Loucy (cell line): ENCODE measurements at regions not wholly inside any gene's neighbourhood (a gene's known extent, or its start where the extent isn't known, plus 50 kb on each side); places are given as distances from the start of the nearest gene placed in this dataset.
"Not testable (repeated sequence)": the region's sequence is repeated elsewhere in the genome, so short reads cannot be mapped to it uniquely, and the experiment has no call there.

Source experiments
- H2AFZ ChIP-seq: fragments of 200-600 bp; sonication (generic); 2 replicates; pipeline ENCODE4 v1.6.0; 2016; ENCODE audit warnings: antibody characterized with exemption, mild to moderate bottlenecking, low read length, moderate library complexity
- H3F3A ChIP-seq: fragments of 200-600 bp; 2 replicates; pipeline ENCODE4 v1.6.0; 2016; ENCODE audit warnings: antibody characterized with exemption, low read depth, mild to moderate bottlenecking
- H3K27me3 ChIP-seq: fragments of 200-600 bp; sonication (generic); 2 replicates; pipeline ENCODE4 v1.6.1; 2014; ENCODE audit warnings: low read length, mild to moderate bottlenecking; ENCODE audit not compliant: insufficient read depth, poor library complexity, severe bottlenecking
- H3K36me3 ChIP-seq: fragments of 200-600 bp; sonication (generic); 2 replicates; pipeline ENCODE4 v1.6.1; 2016; ENCODE audit warnings: low read length; ENCODE audit not compliant: insufficient read depth
- H3K4me1 ChIP-seq: fragments of 200-600 bp; sonication (generic); 2 replicates; pipeline ENCODE4 v1.5.1; 2014; ENCODE audit warnings: low read length, mild to moderate bottlenecking; ENCODE audit not compliant: insufficient read depth, poor library complexity, severe bottlenecking
- H3K4me2 ChIP-seq: fragments of 200-600 bp; sonication (generic); 2 replicates; pipeline ENCODE4 v1.6.0; 2014; ENCODE audit warnings: antibody characterized with exemption, low read length, low read depth, mild to moderate bottlenecking; ENCODE audit not compliant: poor library complexity, severe bottlenecking
- H3K4me3 ChIP-seq: fragments of 200-600 bp; sonication (generic); 2 replicates; pipeline ENCODE4 v1.5.1; 2014; ENCODE audit warnings: low read length, mild to moderate bottlenecking, mixed read lengths; ENCODE audit not compliant: poor library complexity, severe bottlenecking
- H3K79me2 ChIP-seq: fragments of 200-600 bp; sonication (generic); 2 replicates; pipeline ENCODE4 v1.6.1; 2014; ENCODE audit warnings: low read length; ENCODE audit not compliant: insufficient read depth
- H3K9ac ChIP-seq: fragments of 200-600 bp; sonication (generic); 2 replicates; pipeline ENCODE4 v1.6.0; 2014; ENCODE audit warnings: mild to moderate bottlenecking, low read depth, low read length, moderate library complexity; ENCODE audit not compliant: poor library complexity, severe bottlenecking
- H3K9me2 ChIP-seq: fragments of 200-600 bp; sonication (generic); replicated peaks from 2 replicates; pipeline ENCODE4 v1.6.1; 2016; ENCODE audit warnings: low read depth, low read length, mixed read lengths
- H3K9me3 ChIP-seq: fragments of 200-600 bp; sonication (generic); 2 replicates; pipeline ENCODE4 v1.6.1; 2014; ENCODE audit warnings: mild to moderate bottlenecking, antibody characterized with exemption, low read length, low read depth; ENCODE audit not compliant: insufficient read depth
- H4K20me1 ChIP-seq: fragments of 200-600 bp; sonication (generic); 2 replicates; pipeline ENCODE4 v1.6.0; 2014; ENCODE audit warnings: antibody characterized with exemption, low read length, mild to moderate bottlenecking; ENCODE audit not compliant: insufficient read depth, poor library complexity, severe bottlenecking
- EZH2phosphoT487 ChIP-seq: fragments of 200-600 bp; IDR thresholded peaks from 2 replicates; pipeline ENCODE4 v1.6.1; 2018; ENCODE audit warnings: antibody characterized with exemption, mild to moderate bottlenecking, moderate library complexity, borderline replicate concordance
- TF ChIP-seq, protein P1 (sequence below): fragments of 200-600 bp; sonication (generic); conservative IDR thresholded peaks from 2 replicates; pipeline ENCODE4 v1.5.1; 2014; ENCODE audit warnings: mild to moderate bottlenecking, antibody characterized with exemption, low read length

DNA sequence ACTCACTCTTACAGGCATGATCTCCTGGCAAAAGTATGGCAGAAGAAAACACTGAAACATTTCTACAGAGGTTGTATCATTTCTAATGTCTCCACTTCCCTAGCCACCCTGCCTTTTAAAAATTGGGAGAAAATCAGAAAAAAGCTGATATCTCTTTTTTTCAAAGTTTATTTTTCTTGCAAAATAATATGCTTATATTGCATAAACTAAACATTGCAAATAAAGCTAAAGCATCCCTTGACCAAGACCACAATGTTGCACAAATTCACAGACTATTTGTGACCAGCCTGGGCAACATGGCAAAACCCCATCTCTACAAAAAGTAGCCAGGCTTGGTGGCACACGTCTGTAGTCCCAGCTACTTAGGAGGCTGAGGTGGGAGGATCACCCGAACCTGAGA is 183.3 kb upstream of the ELAVL2 start:
- Histone ChIP-seq H3K4me3 (no peak overlapping the region), H3K9me2 (no peaks in the 10 kb centered on the region), H3K4me2 (no peak overlapping the region), H3K9ac (no peak overlapping the region), H4K20me1 (no peaks in the 10 kb centered on the region), H3K79me2 (no peaks in the 10 kb centered on the region), H3K4me1 (no peaks in the 10 kb centered on the region), H3K36me3 (no peaks in the 10 kb centered on the region), H2AFZ (no peak overlapping the region), H3K27me3 (no peaks in the 10 kb centered on the region), H3F3A (no peaks in the 10 kb centered on the region), H3K9me3 (no peaks in the 10 kb centered on the region)
- TF ChIP-seq EZH2phosphoT487 = no peak
- TF ChIP-seq, protein P1, sequence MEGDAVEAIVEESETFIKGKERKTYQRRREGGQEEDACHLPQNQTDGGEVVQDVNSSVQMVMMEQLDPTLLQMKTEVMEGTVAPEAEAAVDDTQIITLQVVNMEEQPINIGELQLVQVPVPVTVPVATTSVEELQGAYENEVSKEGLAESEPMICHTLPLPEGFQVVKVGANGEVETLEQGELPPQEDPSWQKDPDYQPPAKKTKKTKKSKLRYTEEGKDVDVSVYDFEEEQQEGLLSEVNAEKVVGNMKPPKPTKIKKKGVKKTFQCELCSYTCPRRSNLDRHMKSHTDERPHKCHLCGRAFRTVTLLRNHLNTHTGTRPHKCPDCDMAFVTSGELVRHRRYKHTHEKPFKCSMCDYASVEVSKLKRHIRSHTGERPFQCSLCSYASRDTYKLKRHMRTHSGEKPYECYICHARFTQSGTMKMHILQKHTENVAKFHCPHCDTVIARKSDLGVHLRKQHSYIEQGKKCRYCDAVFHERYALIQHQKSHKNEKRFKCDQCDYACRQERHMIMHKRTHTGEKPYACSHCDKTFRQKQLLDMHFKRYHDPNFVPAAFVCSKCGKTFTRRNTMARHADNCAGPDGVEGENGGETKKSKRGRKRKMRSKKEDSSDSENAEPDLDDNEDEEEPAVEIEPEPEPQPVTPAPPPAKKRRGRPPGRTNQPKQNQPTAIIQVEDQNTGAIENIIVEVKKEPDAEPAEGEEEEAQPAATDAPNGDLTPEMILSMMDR = no peak

- Histone ChIP-seq H3F3A (no peaks in the 10 kb centered on the region), H3K4me2 (no peak overlapping the region), H3K27me3 (no peaks in the 10 kb centered on the region), H3K4me3 (no peak overlapping the region), H3K9me2 (no peaks in the 10 kb centered on the region), H3K9ac (no peak overlapping the region), H3K79me2 (no peaks in the 10 kb centered on the region), H4K20me1 (no peaks in the 10 kb centered on the region), H2AFZ (no peak overlapping the region), H3K4me1 (no peaks in the 10 kb centered on the region), H3K36me3 (no peaks in the 10 kb centered on the region), H3K9me3 (no peaks in the 10 kb centered on the region)
- TF ChIP-seq, protein P1 = no peak
- no peak for TF ChIP-seq EZH2phosphoT487
Measured at GRCh38 chr9:24007185-24007584, 181.1 kb upstream of the ELAVL2 start.

DNA sequence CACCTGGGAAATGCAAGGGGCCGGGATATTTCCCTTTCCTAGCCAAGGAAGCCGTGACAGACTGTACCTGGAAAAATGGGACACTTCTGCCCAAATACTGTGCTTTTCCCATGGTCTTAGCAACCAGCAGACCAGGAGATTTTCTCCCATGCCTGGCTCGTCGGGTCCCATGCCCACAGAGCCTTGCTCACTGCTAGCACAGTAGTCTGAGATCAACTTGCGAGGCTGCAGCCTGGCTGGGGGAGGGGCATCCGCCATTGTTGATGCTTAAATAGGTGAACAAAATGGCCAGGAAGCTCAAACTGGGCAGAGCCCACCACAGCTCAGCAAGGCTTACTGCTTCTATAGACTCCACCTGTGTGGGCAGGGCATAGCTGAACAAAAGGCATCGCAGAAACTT is 165.8 kb upstream of the ELAVL2 start:
- not testable (repeated sequence) for H3K9ac ChIP-seq, H4K20me1 ChIP-seq, H3F3A ChIP-seq, H3K4me2 ChIP-seq, H3K9me2 ChIP-seq, H2AFZ ChIP-seq, H3K79me2 ChIP-seq, H3K4me1 ChIP-seq, H3K27me3 ChIP-seq, H3K36me3 ChIP-seq, H3K4me3 ChIP-seq, H3K9me3 ChIP-seq

DNA sequence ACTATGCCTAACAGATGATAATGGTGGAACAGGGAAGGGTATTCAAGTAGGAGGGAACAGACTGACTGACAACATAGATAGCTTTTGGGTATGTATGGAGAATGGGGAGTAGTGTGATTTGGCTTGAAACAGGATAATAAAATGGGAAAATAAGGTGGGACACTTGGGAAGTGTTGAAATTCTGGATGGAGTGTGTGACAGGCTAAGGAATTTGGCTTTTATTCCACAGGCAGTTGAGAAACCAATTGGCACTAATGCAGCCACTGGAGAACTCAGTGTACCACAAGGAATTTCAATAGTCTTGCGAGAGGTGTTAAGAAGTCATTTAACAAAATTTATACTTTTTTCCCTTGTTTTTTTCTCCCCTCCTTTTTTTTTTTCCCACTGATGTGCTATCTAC is 153.5 kb upstream of the ELAVL2 start:
- H3K27me3 ChIP-seq = no peaks in the 10 kb centered on the region
- H3K9ac ChIP-seq = no peak overlapping the region
- no peaks in the 10 kb centered on the region for H3K4me1 ChIP-seq
- H3K4me3 ChIP-seq = no peak overlapping the region
- TF ChIP-seq, protein P1 = no peak
- no peak for TF ChIP-seq EZH2phosphoT487
- no peak overlapping the region for H2AFZ ChIP-seq
- no peaks in the 10 kb centered on the region for H3K79me2 ChIP-seq
- H3K9me3 ChIP-seq = no peaks in the 10 kb centered on the region
- no peak overlapping the region for H3K4me2 ChIP-seq
- H4K20me1 ChIP-seq = no peaks in the 10 kb centered on the region
- H3K9me2 ChIP-seq = no peaks in the 10 kb centered on the region
- no peaks in the 10 kb centered on the region for H3K36me3 ChIP-seq
- H3F3A ChIP-seq = no peaks in the 10 kb centered on the region
